HepG2 (cell line): ENCODE measurements at regions not wholly inside any gene's neighbourhood (a gene's known extent, or its start where the extent isn't known, plus 50 kb on each side); places are given as distances from the start of the nearest gene placed in this dataset.

Source experiments
- ATAC-seq: fragments of 200-7000 bp; cut with Tn5 transposase; 3 replicates; pipeline ENCODE4 v1.9.1; 2020; ENCODE audit warnings: mild to moderate bottlenecking, moderate library complexity
- BruUV-seq: library from RNA; stranded (reverse); fragments of 400-500 nt; replicated peaks from 2 replicates; lab custom pipeline; 2021; lab: Mats Ljungman, UMichigan
- CTCF ChIA-PET: fragments of 300-600 bp; formaldehyde crosslinking; extraction: SDS; loops from one replicate; lab custom pipeline; 2021; ENCODE audit warnings: low total read pairs, inconsistent platforms, low intra/inter-chr PET ratio; lab: Yijun Ruan, JAX
- POLR2A ChIA-PET: fragments of 350-600 bp; sonication (Branson Sonifier 250); formaldehyde crosslinking; loops from one replicate; lab custom pipeline; 2020; ENCODE audit warnings: antibody characterized with exemption, inconsistent platforms; lab: Yijun Ruan, JAX
- DNase-seq: peaks from one replicate; pipeline ENCODE4 v3.0.0-alpha.2; 2015; ENCODE audit warnings: low spot score
- FAIRE-seq: peaks from 3 replicates; lab custom pipeline; 2011; peaks lifted over from hg19 to GRCh38; lab: Jason Lieb, UNC
- H2AFZ ChIP-seq: one replicate; pipeline ENCODE4 v1.6.1; 2011; ENCODE audit warnings: low read length, inconsistent platforms
- H3K27ac ChIP-seq: fragments of 300-600 bp; 3 replicates; pipeline ENCODE4 v1.8.0; 2011; ENCODE audit warnings: mixed run types, mild to moderate bottlenecking, mixed read lengths, low read length, inconsistent platforms; ENCODE audit not compliant: insufficient read depth; ENCODE audit errors: extremely low read length
- H3K27me3 ChIP-seq, 2 experiments: fragments of 200-600 bp in 1 of 2; 2 replicates in 1 of 2; 3 replicates in 1 of 2; pipeline versions ENCODE4 v1.6.0 to v1.8.0; 2011; ENCODE audit warnings: low read length in 2 of 2, mild to moderate bottlenecking in 2 of 2, moderate library complexity in 2 of 2, inconsistent platforms in 1 of 2; ENCODE audit not compliant: insufficient read depth in 2 of 2, control insufficient read depth in 1 of 2
- H3K36me3 ChIP-seq, 2 experiments: fragments of 200-600 bp in 1 of 2; replicated peaks in 1 of 2; 2 replicates in 1 of 2; 3 replicates in 1 of 2; pipeline versions ENCODE4 v1.5.1 to v1.8.0; 2011; ENCODE audit warnings: low read length in 2 of 2, inconsistent platforms in 1 of 2; ENCODE audit not compliant: insufficient read depth in 2 of 2, control insufficient read depth in 1 of 2
- H3K4me1 ChIP-seq: 2 replicates; pipeline ENCODE4 v1.5.1; 2012; ENCODE audit warnings: low read length, inconsistent platforms; ENCODE audit not compliant: insufficient read depth
- H3K4me2 ChIP-seq: 2 replicates; pipeline ENCODE4 v1.6.0; 2011; ENCODE audit warnings: low read depth, low read length, inconsistent platforms
- H3K4me3 ChIP-seq, 3 experiments: fragments of 200-600 bp in 1 of 3; sonication (generic), shearing (Covaris generic) in 1 of 3; replicated peaks in 1 of 3; 2 replicates each; pipeline ENCODE4 v1.5.1; 2011 to 2016; ENCODE audit warnings: low read length in 3 of 3, inconsistent platforms in 2 of 3, low read depth in 2 of 3, mild to moderate bottlenecking in 2 of 3, control low read depth in 1 of 3, mixed read lengths in 1 of 3; ENCODE audit not compliant: insufficient read depth in 1 of 3
- H3K79me2 ChIP-seq: one replicate; pipeline ENCODE4 v1.6.1; 2011; ENCODE audit warnings: low read length, inconsistent platforms; ENCODE audit not compliant: insufficient read depth
- H3K9ac ChIP-seq: 2 replicates; pipeline ENCODE4 v1.6.0; 2011; ENCODE audit warnings: mild to moderate bottlenecking, low read depth, low read length, inconsistent platforms; ENCODE audit not compliant: insufficient read depth
- H3K9me3 ChIP-seq: 2 replicates; pipeline ENCODE4 v1.5.1; 2012; ENCODE audit warnings: mild to moderate bottlenecking, low read length
- H4K20me1 ChIP-seq: 2 replicates; pipeline ENCODE4 v1.6.0; 2011; ENCODE audit warnings: inconsistent platforms, mild to moderate bottlenecking, low read length, moderate library complexity; ENCODE audit not compliant: insufficient read depth
- CCAR2 ChIP-seq: fragments of 200-400 bp; formaldehyde crosslinking; optimal IDR thresholded peaks from 2 replicates; pipeline ENCODE3; 2018; ENCODE audit warnings: low read depth, mild to moderate bottlenecking, low read length, moderate library complexity
- KDM2A ChIP-seq: sonication (generic); formaldehyde crosslinking; IDR thresholded peaks from 2 replicates; pipeline ENCODE4 v1.4.0; 2020; ENCODE audit warnings: low read depth, missing genetic modification reagents, borderline replicate concordance
- ZNF350 ChIP-seq: sonication (generic); formaldehyde crosslinking; IDR thresholded peaks from 2 replicates; pipeline ENCODE4 v1.4.0; 2020; ENCODE audit warnings: mild to moderate bottlenecking, low read depth, missing genetic modification reagents, borderline replicate concordance
- ZNF773 ChIP-seq: sonication (generic); formaldehyde crosslinking; IDR thresholded peaks from 2 replicates; pipeline ENCODE4 v1.4.0; 2020; ENCODE audit warnings: missing genetic modification reagents, borderline replicate concordance
- ZNF879 ChIP-seq: sonication (generic); formaldehyde crosslinking; IDR thresholded peaks from 2 replicates; pipeline ENCODE4 v1.8.1; 2023; ENCODE audit warnings: missing genetic modification reagents
- WGBS: methylation state at CpG from one replicate; pipeline ENCODE4 v1.1.6; 2017; ENCODE audit warnings: low lambda C conversion rate; 5-methylcytosine and 5-hydroxymethylcytosine counted together
- in situ Hi-C: cut with HindIII; loops from 2 replicates; pipeline ENCODE4 v1.10.0; 2017; ENCODE audit warnings: low pct_unique_long_range_greater_than_20kb; ENCODE audit not compliant: extremely low pct_ligation_motif_present
- intact Hi-C: fragments of 100-400 bp; cut with micrococcal nuclease; formaldehyde crosslinking; loops from one replicate; pipeline ENCODE4 v1.10.0; 2022; ENCODE audit not compliant: unreplicated experiment
- TF ChIP-seq, protein P1 (sequence below), 2 experiments: sonication (generic) in 1 of 2; formaldehyde crosslinking in 1 of 2; IDR thresholded peaks; 2 replicates each; pipeline versions ENCODE4 v1.6.1 to v1.9.0; 2014 to 2022; ENCODE audit warnings: antibody characterized with exemption in 1 of 2, borderline replicate concordance in 1 of 2, inconsistent platforms in 1 of 2, low read depth in 1 of 2, missing genetic modification reagents in 1 of 2

DNA sequence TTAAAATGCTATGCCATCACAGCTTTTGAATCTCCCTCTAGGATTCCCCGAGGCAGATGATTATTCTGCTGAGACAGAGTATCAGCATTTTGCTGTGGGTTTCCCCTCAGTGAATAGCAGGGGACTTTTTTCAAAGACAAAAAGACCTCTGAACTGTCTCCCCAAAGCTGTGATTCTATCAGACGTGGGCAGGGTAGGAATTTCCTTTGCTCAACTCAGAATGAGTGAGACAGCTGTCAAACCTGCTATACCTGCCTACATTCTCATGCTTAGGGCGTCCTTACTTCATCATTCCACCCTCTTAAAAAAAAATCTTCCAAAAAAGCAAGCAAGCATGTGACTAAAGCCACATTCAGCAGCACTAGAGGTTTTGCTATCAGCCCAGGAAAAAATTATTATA, 147.6 kb upstream of the FAM83B start:
- in situ Hi-C loops (no loop called here), intact Hi-C loops (no loop called here)
- Histone ChIP-seq H3K9me3 (no peaks in the 10 kb centered on the region), H3K4me2 (no peak overlapping the region), H3K27me3 (no peaks in the 10 kb centered on the region), H3K4me1 (no peaks in the 10 kb centered on the region), H3K79me2 (no peaks in the 10 kb centered on the region), H3K9ac (no peak overlapping the region), H3K36me3 (no peaks in the 10 kb centered on the region), H2AFZ (no peak overlapping the region), H4K20me1 (no peaks in the 10 kb centered on the region), H3K27ac (no peak overlapping the region), H3K4me3 (no peak overlapping the region)
- no peak for DNase-seq
- BruUV-seq = no TSS peak
- POLR2A ChIA-PET = no interaction called here
- 1% methylated on average over 3 of the region's 3 CpGs for WGBS
- CTCF ChIA-PET = no interaction called here
- ATAC-seq = no peak
- no peak for FAIRE-seq
- TF ChIP-seq ZNF879 (CRISPR knock-in tag) (no peak), ZNF773 (CRISPR knock-in tag) (no peak), ZNF350 (no peak), KDM2A (CRISPR knock-in tag) (no peak), CCAR2 (no peak)
- TF ChIP-seq, protein P1, sequence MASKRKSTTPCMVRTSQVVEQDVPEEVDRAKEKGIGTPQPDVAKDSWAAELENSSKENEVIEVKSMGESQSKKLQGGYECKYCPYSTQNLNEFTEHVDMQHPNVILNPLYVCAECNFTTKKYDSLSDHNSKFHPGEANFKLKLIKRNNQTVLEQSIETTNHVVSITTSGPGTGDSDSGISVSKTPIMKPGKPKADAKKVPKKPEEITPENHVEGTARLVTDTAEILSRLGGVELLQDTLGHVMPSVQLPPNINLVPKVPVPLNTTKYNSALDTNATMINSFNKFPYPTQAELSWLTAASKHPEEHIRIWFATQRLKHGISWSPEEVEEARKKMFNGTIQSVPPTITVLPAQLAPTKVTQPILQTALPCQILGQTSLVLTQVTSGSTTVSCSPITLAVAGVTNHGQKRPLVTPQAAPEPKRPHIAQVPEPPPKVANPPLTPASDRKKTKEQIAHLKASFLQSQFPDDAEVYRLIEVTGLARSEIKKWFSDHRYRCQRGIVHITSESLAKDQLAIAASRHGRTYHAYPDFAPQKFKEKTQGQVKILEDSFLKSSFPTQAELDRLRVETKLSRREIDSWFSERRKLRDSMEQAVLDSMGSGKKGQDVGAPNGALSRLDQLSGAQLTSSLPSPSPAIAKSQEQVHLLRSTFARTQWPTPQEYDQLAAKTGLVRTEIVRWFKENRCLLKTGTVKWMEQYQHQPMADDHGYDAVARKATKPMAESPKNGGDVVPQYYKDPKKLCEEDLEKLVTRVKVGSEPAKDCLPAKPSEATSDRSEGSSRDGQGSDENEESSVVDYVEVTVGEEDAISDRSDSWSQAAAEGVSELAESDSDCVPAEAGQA (IDR thresholded peaks at IDR 0.05; ENCODE audit: low read depth) = no peak
- TF ChIP-seq, protein P1 (CRISPR knock-in tag; IDR thresholded peaks at IDR 0.05; ENCODE audit: borderline replicate concordance) = no peak
